ENCODE measurements at regions not wholly inside any gene's neighbourhood (a gene's known extent, or its start where the extent isn't known, plus 50 kb on each side); places are given as distances from the start of the nearest gene placed in this dataset.
"Not testable (repeated sequence)": the region's sequence is repeated elsewhere in the genome, so short reads cannot be mapped to it uniquely, and the experiment has no call there.

- no peak for ATAC-seq
- DNase-seq (ENCODE audit: low spot score): peak; percentile 36
Observed at GRCh38 chr17:77332034-77332971, 191.5 kb downstream of the SEC14L1 start.

GRCh38 chr17:77332981-77333685 lies 192.4 kb downstream of the SEC14L1 start:
- no peak for ATAC-seq
- DNase-seq (ENCODE audit: low spot score): peak; percentile 21

GRCh38 chr17:77337150-77337549 lies 196.4 kb downstream of the SEC14L1 start:
- no peak for ATAC-seq
- peak; percentile 7 for DNase-seq (ENCODE audit: low spot score)

- DNase-seq (ENCODE audit: low spot score): peak; percentile 34
- peak; percentile 35 for ATAC-seq
Observed at GRCh38 chr17:77341069-77341541, 200.3 kb downstream of the SEC14L1 start.

- DNase-seq (ENCODE audit: low spot score); ATAC-seq: not testable (repeated sequence)
Observed at GRCh38 chr17:77342656-77342990, 201.9 kb downstream of the SEC14L1 start.

GRCh38 chr17:77343031-77343800 lies 202.4 kb downstream of the SEC14L1 start:
- no peak for ATAC-seq
- DNase-seq (ENCODE audit: low spot score): peak; percentile 29

- ATAC-seq: no peak
- no peak for DNase-seq (ENCODE audit: low spot score)
Observed at GRCh38 chr17:77344038-77344437, 203.3 kb downstream of the SEC14L1 start.

- peak; percentile 21 for ATAC-seq
- DNase-seq (ENCODE audit: low spot score): peak; percentile 33
Observed at GRCh38 chr17:77345260-77345910, 204.6 kb downstream of the SEC14L1 start.

- DNase-seq (ENCODE audit: low spot score) (no peak), ATAC-seq (no peak)
Observed at GRCh38 chr17:77346765-77347164, 206.0 kb downstream of the SEC14L1 start.

GRCh38 chr17:77347544-77347943 lies 206.8 kb downstream of the SEC14L1 start:
- DNase-seq (ENCODE audit: low spot score): no peak
- ATAC-seq: no peak

GRCh38 chr17:77349976-77350830 lies 209.4 kb downstream of the SEC14L1 start:
- no peak for ATAC-seq
- DNase-seq (ENCODE audit: low spot score): peak; percentile 41

- DNase-seq (ENCODE audit: low spot score) (peak; percentile 30), ATAC-seq (no peak)
Observed at GRCh38 chr17:77352441-77352840, 211.7 kb downstream of the SEC14L1 start.

- peak; percentile 43 for DNase-seq (ENCODE audit: low spot score)
- ATAC-seq: no peak
Observed at GRCh38 chr17:77352996-77353395, 212.2 kb downstream of the SEC14L1 start.

GRCh38 chr17:77353684-77354419 lies 213.1 kb downstream of the SEC14L1 start:
- DNase-seq (ENCODE audit: low spot score): peak; percentile 40

GRCh38 chr17:77354420-77354669 lies 213.6 kb downstream of the SEC14L1 start:
- DNase-seq (ENCODE audit: low spot score): no peak
- no peak for ATAC-seq

More at GRCh38 chr17:77353684-77354419, 213.1 kb downstream of the SEC14L1 start:
- ATAC-seq: peak; percentile 3

GRCh38 chr17:77354670-77355455 lies 214.1 kb downstream of the SEC14L1 start:
- ATAC-seq (peak; percentile 91), DNase-seq (ENCODE audit: low spot score) (peak; percentile 94)

- ATAC-seq (peak; percentile 4), DNase-seq (ENCODE audit: low spot score) (peak; percentile 45)
Observed at GRCh38 chr17:77356109-77356689, 215.4 kb downstream of the SEC14L1 start.

GRCh38 chr17:77356690-77357201 lies 216.0 kb downstream of the SEC14L1 start:
- DNase-seq (ENCODE audit: low spot score) (peak; percentile 46), ATAC-seq (no peak)
